GM19099 (cell line): ENCODE measurements at regions not wholly inside any gene's neighbourhood (a gene's known extent, or its start where the extent isn't known, plus 50 kb on each side); places are given as distances from the start of the nearest gene placed in this dataset.

Source experiments
- POLR2A ChIP-seq: IDR thresholded peaks from 3 replicates; pipeline ENCODE4 v1.6.1; 2011; ENCODE audit warnings: low read depth; ENCODE audit not compliant: insufficient read length; ENCODE audit errors: extremely low read depth

- no peak for TF ChIP-seq POLR2A
Measured at GRCh38 chr6:11909696-11910132, 102.4 kb upstream of the HIVEP1 start.

- TF ChIP-seq POLR2A = no peak
Measured at GRCh38 chr6:11908436-11909105, 103.5 kb upstream of the HIVEP1 start.

- no peak for TF ChIP-seq POLR2A
Measured at GRCh38 chr6:11903645-11904044, 108.5 kb upstream of the HIVEP1 start.

GRCh38 chr6:11902527-11902926 lies 109.6 kb upstream of the HIVEP1 start:
- TF ChIP-seq POLR2A = no peak

GRCh38 chr6:11900662-11901598 lies 111.2 kb upstream of the HIVEP1 start:
- TF ChIP-seq POLR2A = no peak

- TF ChIP-seq POLR2A = no peak
Measured at GRCh38 chr6:11899645-11900044, 112.5 kb upstream of the HIVEP1 start.

- TF ChIP-seq POLR2A = no peak
Measured at GRCh38 chr6:11894212-11894611, 115.6 kb upstream of the ADTRP start.

GRCh38 chr6:11891547-11891946 lies 112.9 kb upstream of the ADTRP start:
- no peak for TF ChIP-seq POLR2A

GRCh38 chr6:11890849-11891248 lies 112.2 kb upstream of the ADTRP start:
- no peak for TF ChIP-seq POLR2A

GRCh38 chr6:11890209-11890608 lies 111.6 kb upstream of the ADTRP start:
- no peak for TF ChIP-seq POLR2A

- no peak for TF ChIP-seq POLR2A
Measured at GRCh38 chr6:11889572-11889971, 111.0 kb upstream of the ADTRP start.

- TF ChIP-seq POLR2A = no peak
Measured at GRCh38 chr6:11888727-11889126, 110.1 kb upstream of the ADTRP start.

GRCh38 chr6:11885159-11885558 lies 106.6 kb upstream of the ADTRP start:
- no peak for TF ChIP-seq POLR2A

GRCh38 chr6:11878735-11879134 lies 100.1 kb upstream of the ADTRP start:
- no peak for TF ChIP-seq POLR2A

- no peak for TF ChIP-seq POLR2A
Measured at GRCh38 chr6:11878029-11878428, 99.4 kb upstream of the ADTRP start.

- TF ChIP-seq POLR2A = no peak
Measured at GRCh38 chr6:11876934-11877433, 98.4 kb upstream of the ADTRP start.

- TF ChIP-seq POLR2A = no peak
Measured at GRCh38 chr6:11875325-11876109, 96.9 kb upstream of the ADTRP start.
